Body of pancreas (tissue), 4 donors: ENCODE measurements at regions not wholly inside any gene's neighbourhood (a gene's known extent, or its start where the extent isn't known, plus 50 kb on each side); places are given as distances from the start of the nearest gene placed in this dataset.
"Not testable (repeated sequence)": the region's sequence is repeated elsewhere in the genome, so short reads cannot be mapped to it uniquely, and the experiment has no call there.

Source experiments
- ATAC-seq: fragments of 150-250 bp; one replicate; pipeline ENCODE4 v1.9.1; 2016
- DNase-seq, 4 donors: peaks; one replicate each; pipeline ENCODE4 v3.0.0-alpha.2; 2019
- H3K27ac ChIP-seq, 4 donors: fragments of 200-600 bp; sonication (generic); 1 replicate in 3 of 4; 2 replicates in 1 of 4; pipeline versions ENCODE4 v1.5.1 to v1.6.1; 2016 to 2019; ENCODE audit warnings: mild to moderate bottlenecking in 1 of 4, mixed read lengths in 1 of 4, moderate library complexity in 1 of 4
- H3K27me3 ChIP-seq, 2 donors: fragments of 200-600 bp; sonication (generic); one replicate each; pipeline ENCODE4 v1.6.0; 2016; ENCODE audit warnings: mild to moderate bottlenecking in 1 of 2
- H3K36me3 ChIP-seq, 2 donors: fragments of 200-600 bp; sonication (generic); replicated peaks in 1 of 2; 2 replicates each; pipeline ENCODE4 v1.5.1; 2016; ENCODE audit warnings: low read depth in 2 of 2; ENCODE audit not compliant: insufficient read depth in 1 of 2
- H3K4me1 ChIP-seq: fragments of 200-600 bp; sonication (generic); one replicate; pipeline ENCODE4 v1.6.0; 2016
- H3K4me3 ChIP-seq, 2 donors: fragments of 200-600 bp; sonication (generic); 1 replicate in 1 of 2; 2 replicates in 1 of 2; pipeline ENCODE4 v1.5.1; 2016 to 2019
- H3K9me3 ChIP-seq, 3 donors: fragments of 200-600 bp; sonication (generic); 1 replicate in 2 of 3; 2 replicates in 1 of 3; pipeline ENCODE4 v1.5.1; 2016
- CTCF ChIP-seq, 7 experiments: fragments of 450-650 bp in 4 of 7; fragments of 200-600 bp in 3 of 7; sonication (generic) in 3 of 7; IDR thresholded peaks; one replicate each; pipeline ENCODE4 v1.5.1; 2016 to 2019; ENCODE audit warnings: antibody characterized with exemption in 7 of 7
- POLR2A ChIP-seq, 3 donors: fragments of 450-650 bp; IDR thresholded peaks; one replicate each; pipeline ENCODE4 v1.6.1; 2016; ENCODE audit warnings: antibody characterized with exemption in 3 of 3, mild to moderate bottlenecking in 2 of 3
- WGBS, 2 donors: methylation state at CpG; one replicate each; pipeline ENCODE4 v1.1.5; 2017; 5-methylcytosine and 5-hydroxymethylcytosine counted together
- intact Hi-C: fragments of 100-400 bp; cut with DNase I; formaldehyde crosslinking; loops from one replicate; pipeline ENCODE4 v1.15.1; 2023

GRCh38 chr9:28981711-28982110, 1408.4 kb upstream of the C9orf72 start:
- ATAC-seq: no peak
- Histone ChIP-seq H3K9me3 (no peaks in the 10 kb centered on the region), H3K36me3 (no peaks in the 10 kb centered on the region), H3K27ac (no peak overlapping the region), H3K4me1 (no peaks in the 10 kb centered on the region), H3K4me3 (no peak overlapping the region), H3K27me3 (no peaks in the 10 kb centered on the region)
- intact Hi-C loops: no loop called here
- no peak for TF ChIP-seq POLR2A (IDR thresholded peaks at IDR 0.05)
- TF ChIP-seq CTCF (IDR thresholded peaks at IDR 0.05): no peak
- DNase-seq: no peak
- WGBS, 2 donors: 81 to 84% methylated on average over 1 of the region's 1 CpG

GRCh38 chr9:28984016-28984415, 1410.7 kb upstream of the C9orf72 start:
- no peak for ATAC-seq
- TF ChIP-seq CTCF (IDR thresholded peaks at IDR 0.05) (no peak), POLR2A (IDR thresholded peaks at IDR 0.05) (no peak)

GRCh38 chr9:28990009-28990408, 1416.7 kb upstream of the C9orf72 start:
- WGBS, 2 donors: 83% methylated on average over 12 of the region's 12 CpGs
- not testable (repeated sequence) for DNase-seq, H3K4me3 ChIP-seq

More at GRCh38 chr9:28984016-28984415, 1410.7 kb upstream of the C9orf72 start:
- intact Hi-C loops: no loop called here
- Histone ChIP-seq H3K4me1 (no peaks in the 10 kb centered on the region), H3K36me3 (no peaks in the 10 kb centered on the region), H3K27ac (no peak overlapping the region), H3K27me3 (no peaks in the 10 kb centered on the region), H3K9me3 (no peaks in the 10 kb centered on the region), H3K4me3 (no peak overlapping the region)
- DNase-seq: no peak
- WGBS, 2 donors: 47 to 57% methylated on average over 3 of the region's 3 CpGs

GRCh38 chr9:28999057-28999456, 1425.8 kb upstream of the C9orf72 start:
- no peak for ATAC-seq
- Histone ChIP-seq H3K27me3 (no peaks in the 10 kb centered on the region), H3K4me3 (no peak overlapping the region), H3K36me3 (no peaks in the 10 kb centered on the region), H3K27ac (peak overlapping the region in 1 of 4 donors; percentile 27), H3K9me3 (no peaks in the 10 kb centered on the region), H3K4me1 (no peaks in the 10 kb centered on the region)
- intact Hi-C loops: no loop called here
- TF ChIP-seq POLR2A (IDR thresholded peaks at IDR 0.05) (no peak), CTCF (IDR thresholded peaks at IDR 0.05) (no peak)
- no peak for DNase-seq

More at GRCh38 chr9:28990009-28990408, 1416.7 kb upstream of the C9orf72 start:
- H3K9me3 ChIP-seq, ATAC-seq, H3K36me3 ChIP-seq, H3K27ac ChIP-seq, intact Hi-C loops, H3K4me1 ChIP-seq, H3K27me3 ChIP-seq: not testable (repeated sequence)

GRCh38 chr9:28999806-29000205, 1426.5 kb upstream of the C9orf72 start:
- no peak for ATAC-seq
- WGBS, 2 donors: 47 to 56% methylated on average over 3 of the region's 3 CpGs
- no peak for TF ChIP-seq CTCF (IDR thresholded peaks at IDR 0.05)
- no peak for TF ChIP-seq POLR2A (IDR thresholded peaks at IDR 0.05)

More at GRCh38 chr9:28999806-29000205, 1426.5 kb upstream of the C9orf72 start:
- Histone ChIP-seq H3K27ac (no peak overlapping the region), H3K4me3 (no peak overlapping the region), H3K9me3 (no peaks in the 10 kb centered on the region), H3K36me3 (no peaks in the 10 kb centered on the region), H3K4me1 (no peaks in the 10 kb centered on the region), H3K27me3 (no peaks in the 10 kb centered on the region)
- intact Hi-C loops: no loop called here
- DNase-seq: no peak
